ENCODE measurements at regions not wholly inside any gene's neighbourhood (a gene's known extent, or its start where the extent isn't known, plus 50 kb on each side); places are given as distances from the start of the nearest gene placed in this dataset.
"Not testable (repeated sequence)": the region's sequence is repeated elsewhere in the genome, so short reads cannot be mapped to it uniquely, and the experiment has no call there.

DNA sequence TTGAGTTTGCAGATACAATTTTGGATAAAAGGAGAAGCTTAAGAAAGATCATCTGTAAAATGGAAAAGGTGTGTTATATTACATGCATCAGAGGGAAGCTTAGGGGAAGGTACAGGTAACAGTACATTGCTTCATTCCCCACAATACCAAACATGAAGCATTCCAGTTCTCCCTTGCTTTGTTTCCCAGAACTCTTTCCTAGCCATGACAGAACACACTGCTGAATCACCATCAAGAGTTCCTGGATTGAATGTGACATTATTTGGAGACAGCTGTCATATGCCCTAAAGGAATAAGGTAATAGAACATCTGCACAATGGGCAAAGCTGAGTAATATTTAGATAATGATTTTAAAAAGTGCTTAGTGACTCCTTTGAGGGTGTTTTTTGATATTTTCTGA, 303.5 kb upstream of the ST8SIA4 start:
- no peak for DNase-seq (ENCODE audit: low spot score)

DNA sequence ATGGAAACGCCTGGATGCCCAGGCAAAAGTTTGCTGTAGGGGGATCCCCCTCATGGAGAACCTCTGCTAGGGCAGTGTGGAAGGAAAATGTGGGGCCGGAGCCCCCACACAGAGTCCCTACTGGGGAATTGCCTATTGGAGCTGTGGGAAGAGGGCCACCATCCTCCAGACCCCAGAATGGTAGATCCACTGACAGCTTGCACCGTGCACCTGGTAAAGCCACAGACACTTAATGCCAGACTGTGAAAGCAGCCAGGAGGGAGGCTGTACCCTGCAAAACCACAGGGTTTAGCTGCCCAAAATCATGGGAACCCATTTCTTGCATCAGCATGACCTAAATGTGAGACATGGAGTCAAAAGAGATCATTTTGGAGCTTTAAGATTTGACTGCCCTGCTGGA, 302.0 kb upstream of the ST8SIA4 start:
- not testable (repeated sequence) for DNase-seq (ENCODE audit: low spot score)

DNA sequence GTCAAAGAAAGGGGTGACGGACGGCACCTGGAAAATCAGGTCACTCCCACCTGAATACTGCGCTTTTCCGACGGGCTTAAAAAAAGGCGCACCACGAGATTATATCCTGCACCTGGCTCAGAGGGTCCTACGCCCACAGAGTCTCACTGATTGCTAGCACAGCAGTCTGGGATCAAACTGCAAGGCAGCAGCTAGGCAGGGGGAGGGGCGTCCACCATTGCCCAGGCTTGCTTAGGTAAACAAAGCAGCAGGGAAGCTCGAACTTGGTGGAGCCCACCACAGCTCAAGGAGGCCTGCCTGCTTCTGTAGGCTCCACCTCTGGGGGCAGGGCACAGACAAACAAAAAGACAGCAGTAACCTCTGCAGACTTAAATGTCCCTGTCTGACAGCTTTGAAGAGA, 277.3 kb upstream of the ST8SIA4 start:
- not testable (repeated sequence) for DNase-seq (ENCODE audit: low spot score)

DNA sequence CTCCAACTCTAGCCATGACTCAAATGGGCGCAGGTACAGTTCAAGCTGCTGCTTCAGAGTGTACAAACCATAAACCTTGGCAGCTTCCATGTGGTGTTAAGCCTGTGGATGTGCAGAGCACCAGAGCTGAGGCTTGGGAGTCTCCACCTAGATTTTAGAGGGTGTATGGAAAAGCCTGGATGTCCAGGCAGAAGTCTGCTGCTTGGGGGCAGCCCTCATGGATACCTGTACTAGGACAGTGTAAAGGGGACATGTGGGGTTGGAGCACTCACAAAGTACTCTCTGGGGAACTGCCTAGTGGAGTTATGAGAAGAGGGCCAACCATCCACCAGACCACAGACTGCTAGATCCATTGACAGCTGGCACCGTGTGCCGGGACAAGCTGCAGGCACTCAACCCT, 273.5 kb upstream of the ST8SIA4 start:
- no peak for DNase-seq (ENCODE audit: low spot score)

DNA sequence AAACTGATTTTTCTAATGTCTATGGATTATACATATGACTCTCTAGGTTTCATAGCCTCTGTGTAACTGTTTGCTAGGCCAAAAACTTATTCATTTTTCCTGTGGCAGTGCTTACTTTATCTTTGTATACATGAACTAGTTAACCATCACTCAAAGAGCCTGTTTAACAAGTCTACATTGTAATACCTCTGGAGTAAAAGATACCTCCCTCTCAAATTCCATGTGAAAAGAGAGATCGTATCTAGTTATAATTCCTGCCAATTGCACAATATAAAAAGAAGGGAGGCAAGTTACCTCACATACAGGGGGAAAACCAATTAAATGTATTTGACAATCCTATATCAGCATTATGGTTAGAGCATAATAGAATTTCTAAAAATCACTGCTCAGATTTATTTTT, 271.9 kb upstream of the ST8SIA4 start:
- no peak for DNase-seq (ENCODE audit: low spot score)

DNA sequence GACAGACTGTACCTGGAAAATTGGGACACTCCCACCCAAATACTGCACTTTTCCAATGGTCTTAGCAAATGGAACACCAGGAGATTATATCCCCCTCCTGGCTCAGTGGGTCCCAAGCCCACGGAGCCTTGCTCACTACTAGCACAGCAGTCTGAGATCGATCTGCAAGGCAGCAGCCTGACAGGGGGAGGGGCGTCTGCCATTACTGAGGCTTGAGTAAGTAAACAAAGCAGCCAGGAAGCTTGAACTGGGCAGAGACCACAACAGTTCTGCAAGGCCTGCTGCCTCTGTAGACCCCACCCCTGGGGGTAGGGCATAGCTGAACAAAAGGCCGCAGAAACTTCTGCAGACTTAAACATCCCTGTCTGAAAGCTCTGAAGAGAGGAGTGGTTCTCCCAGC, 260.0 kb upstream of the ST8SIA4 start:
- DNase-seq (ENCODE audit: low spot score), result no peak

DNA sequence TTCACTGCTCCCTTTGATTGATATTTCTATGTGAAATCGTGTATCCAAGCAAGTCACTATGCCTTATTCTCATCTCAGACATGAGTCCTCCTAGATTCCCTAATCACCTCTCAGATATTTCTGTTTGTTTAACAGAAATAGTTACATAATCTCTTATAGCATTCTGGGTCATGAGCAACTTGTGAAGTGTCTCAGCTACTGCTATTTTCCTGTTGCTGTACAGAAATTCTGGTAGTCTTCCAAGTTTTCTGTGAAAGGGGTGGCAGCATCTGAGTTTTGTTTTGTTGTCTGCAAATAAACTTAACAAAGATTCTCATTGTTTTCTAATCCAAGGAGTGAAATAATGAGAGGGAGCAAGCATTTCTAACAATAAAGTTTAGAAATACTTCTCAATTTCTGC, 256.9 kb upstream of the ST8SIA4 start:
- DNase-seq (ENCODE audit: low spot score), result peak; percentile 1

DNA sequence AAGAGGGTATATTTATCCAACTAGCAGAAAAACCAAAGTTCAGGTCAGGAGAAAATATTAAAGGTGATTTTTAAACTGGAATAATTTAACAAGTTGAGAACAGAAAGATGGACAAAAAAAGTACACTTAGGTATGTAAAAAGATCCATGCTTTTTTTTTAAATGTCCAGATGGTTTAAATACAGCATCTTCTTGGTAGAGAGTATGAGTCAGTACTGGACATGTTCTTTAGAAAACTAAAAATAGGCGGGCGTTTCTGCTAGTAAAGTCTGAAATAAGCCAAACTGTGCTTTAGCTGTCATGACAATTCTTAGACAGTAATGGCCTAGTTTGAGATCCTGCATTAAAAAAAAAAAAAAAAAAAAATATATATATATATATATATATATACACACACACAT, 255.9 kb upstream of the ST8SIA4 start:
- no peak for DNase-seq (ENCODE audit: low spot score)

DNA sequence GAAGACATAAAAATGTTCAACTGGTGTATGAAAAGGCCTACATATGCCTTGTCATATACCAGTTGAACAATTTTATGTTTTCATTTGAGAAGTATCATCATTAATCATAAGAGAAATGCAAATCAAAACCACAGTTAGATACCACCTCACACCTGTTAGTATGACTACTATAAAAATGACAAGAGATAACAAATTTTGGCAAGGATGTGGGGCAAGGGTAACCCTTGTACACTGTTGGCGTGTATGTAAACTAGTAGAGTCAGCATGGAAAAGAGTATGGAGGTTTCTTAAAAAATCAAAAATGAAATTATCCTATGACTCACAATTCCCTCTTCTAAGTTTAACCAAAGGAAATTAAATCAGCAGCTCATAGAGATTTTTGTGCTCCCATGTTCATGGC, 250.4 kb upstream of the ST8SIA4 start:
- no peak for DNase-seq (ENCODE audit: low spot score)

DNA sequence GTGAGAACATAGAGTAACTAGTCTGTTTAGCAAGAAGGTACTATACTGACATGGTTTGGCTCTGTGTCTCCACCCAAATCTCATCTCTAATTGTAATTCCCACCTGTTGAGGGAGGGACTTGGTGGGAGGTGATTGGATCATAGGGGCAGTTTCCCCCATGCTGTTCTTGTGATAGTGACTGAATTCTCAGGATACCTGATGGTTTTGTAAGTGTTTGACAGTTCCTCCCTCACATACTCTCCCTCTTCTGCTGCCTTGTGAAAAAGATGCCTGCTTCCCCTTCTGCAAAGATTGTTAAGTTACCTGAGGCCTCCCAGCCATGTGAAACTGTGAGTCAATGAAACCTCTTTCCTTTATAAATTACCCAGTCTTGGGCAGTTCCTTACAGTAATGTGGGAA, 240.4 kb upstream of the ST8SIA4 start:
- DNase-seq (ENCODE audit: low spot score), result no peak

DNA sequence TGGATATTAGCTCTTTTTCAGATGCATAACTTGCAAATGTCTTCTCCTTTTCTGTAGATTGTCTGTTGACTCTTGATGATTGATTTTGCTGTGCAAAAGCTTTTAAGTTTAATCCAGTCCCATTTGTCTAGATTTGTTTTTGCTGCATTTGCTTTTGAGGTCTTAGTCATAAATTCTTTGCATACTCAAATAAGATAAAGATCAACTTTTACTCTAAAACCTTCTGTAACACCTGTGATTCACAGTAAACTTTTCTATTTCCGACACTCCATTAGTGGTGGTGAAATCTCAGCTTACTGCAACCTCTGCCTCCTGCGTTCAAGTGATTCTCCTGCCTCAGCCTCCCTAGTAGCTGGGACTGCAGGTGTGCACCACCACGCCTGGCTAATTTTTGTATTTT, 239.0 kb upstream of the ST8SIA4 start:
- DNase-seq (ENCODE audit: low spot score), result no peak

DNA sequence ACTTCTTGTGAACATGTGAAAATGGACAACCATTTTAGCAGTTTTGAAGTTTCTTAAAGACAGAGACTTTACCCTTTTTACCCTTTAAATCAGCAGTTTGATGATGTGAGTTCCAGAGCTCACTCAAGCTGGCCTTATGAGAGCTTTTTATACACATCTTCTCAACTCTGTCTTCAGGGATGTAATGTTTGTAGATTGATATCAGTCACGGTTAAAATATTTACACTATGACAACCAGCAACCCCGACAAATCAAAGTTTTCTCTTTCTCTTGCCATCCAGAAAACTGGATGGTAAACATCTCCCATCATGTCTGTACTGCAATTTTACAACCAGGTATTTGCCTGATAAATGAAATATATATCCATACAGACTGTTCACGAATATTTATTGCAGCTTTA, 233.4 kb upstream of the ST8SIA4 start:
- no peak for DNase-seq (ENCODE audit: low spot score)

DNA sequence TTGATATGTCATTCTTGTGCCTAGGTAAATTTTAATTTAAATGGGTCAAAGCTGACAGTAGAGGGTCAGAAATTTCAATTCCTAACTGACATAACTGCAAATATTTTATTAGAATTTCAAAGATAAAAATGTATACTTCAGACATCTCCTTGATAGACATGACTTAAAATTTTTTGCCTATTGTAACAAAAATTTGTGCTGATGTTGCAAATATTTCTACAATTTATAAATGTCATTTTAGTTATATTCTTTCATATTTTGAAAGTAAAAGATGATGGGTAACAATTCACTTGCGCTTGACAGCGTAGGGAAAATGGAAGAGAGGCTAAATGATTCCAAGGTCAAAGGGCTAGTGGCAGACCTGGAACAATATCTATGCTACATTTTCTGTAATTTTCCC, 220.3 kb upstream of the ST8SIA4 start:
- DNase-seq (ENCODE audit: low spot score), result no peak

DNA sequence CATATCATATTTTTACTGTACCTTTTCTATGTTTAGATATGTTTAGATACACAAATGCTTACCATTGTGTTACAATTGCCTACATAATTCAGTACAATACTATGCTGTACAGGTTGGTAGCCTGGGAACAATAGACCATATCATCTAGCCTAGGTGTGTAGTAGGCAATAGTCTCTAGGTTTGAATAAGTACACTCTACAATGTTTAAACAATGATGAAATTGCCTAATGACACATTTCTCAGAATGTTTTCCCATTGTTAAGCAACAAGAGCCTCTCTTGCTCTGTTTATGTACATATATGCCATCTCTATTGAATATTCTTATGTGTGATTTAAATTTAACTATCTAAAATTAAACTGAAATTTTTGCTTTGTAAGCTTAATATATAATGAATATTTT, 209.6 kb upstream of the ST8SIA4 start:
- no peak for DNase-seq (ENCODE audit: low spot score)

DNA sequence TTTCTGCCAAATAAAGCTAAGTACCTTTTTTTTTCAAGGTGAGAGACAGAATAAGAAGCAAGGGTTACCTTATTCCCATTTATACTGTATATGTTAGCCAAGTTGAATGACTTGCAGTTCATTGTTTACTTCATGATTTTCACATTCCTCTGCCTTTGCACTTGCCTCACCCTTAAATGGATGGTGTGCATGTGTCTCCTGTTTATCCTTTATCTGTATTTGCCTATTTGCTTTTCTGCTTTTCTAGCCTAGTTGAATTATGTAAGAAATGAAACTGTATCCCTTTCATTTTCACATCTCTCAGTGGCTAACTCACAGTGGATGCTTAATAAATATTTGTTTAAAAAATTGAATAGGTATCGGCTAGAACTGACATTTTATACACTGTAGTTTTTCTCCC, 200.8 kb upstream of the ST8SIA4 start:
- DNase-seq (ENCODE audit: low spot score), result no peak

DNA sequence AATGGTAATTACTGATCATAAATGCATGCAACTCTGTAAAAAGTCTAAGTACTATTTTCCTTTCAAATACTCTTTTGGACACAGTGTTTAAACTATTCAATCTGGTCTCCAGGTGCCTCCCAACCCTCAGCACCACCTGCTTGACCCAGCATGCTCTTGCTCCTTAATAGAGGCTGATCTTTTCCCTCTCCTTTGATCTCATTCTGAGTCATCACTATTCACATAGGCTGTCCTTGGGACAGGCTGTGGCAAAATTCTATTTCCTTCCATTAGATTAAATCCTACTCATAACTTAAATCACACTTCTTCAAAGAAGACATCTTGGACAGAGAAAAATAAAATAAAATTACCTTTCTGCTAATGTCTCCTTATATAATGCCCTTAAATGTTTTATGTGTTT, 199.4 kb upstream of the ST8SIA4 start:
- DNase-seq (ENCODE audit: low spot score), result peak; percentile 6

DNA sequence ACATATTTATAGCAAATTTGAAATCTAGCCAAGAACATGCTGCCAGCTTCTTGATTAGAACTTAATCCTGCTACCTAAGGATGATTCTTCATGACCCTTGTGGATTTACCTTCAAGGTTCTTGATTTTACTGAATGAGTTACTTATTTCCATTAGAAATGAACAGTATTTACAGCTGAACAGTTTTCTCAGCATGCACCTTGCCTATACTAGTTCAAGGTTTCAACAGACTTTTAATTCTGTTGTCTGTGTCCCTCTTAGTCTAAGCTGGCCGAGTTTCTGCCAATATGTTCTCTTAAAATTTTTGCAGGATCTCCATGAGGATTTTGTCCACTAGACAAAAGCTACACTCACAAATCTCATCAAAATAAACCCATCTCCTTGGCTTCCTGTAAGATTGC, 188.8 kb upstream of the ST8SIA4 start:
- DNase-seq (ENCODE audit: low spot score), result no peak

DNA sequence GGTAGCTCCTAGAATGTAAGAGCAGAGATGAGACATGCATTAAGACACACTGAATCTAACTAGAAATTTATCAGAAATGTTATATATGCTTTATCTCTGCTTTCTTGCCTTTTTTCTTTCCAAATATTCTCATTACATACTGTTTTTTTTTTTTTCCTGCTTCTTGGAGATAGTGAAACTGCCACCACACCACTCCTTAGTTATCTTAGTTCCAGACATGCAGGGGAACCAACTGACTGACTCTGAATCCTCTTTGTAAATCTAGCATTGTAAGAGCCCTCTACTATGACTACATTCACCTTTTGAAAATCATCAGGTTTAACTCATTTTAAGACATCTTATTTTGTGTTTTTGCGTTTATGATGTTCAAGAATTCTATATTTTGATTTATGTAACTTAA, 181.3 kb upstream of the ST8SIA4 start:
- no peak for DNase-seq (ENCODE audit: low spot score)

DNA sequence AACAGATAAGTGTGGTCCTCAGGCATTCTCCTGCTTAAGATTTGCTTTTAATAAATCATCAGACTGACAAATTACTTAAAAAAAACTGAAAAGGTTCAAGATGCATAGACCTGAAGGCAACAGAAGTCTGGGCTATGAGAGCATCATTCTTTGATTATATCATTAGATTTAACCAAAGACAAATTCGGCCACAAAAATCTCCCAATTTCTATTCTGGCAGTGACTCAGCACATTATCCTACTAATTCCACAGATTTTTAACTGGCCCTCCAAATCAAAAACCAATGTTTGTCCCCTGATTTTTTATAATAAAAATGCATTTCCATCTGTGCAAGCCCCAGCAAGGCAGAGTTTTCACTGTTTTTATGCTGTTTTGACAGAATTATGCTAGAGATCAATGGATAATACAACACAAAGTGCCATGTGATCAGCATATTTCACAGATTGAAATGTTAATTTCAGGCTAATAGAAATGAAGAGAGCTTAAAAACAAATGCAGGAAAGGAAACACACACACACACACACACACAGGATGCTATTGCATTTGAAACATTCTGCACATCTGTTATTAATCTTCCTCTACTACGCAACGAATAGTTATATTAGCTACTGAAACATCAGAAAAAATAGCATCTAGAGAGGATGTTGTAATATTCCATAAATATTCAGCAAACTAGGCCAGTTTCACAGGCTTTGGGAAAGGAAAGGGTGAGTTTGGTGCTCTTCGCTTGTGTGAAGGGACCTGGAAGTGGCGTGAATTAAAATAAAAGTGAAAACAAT, 177.6 kb upstream of the ST8SIA4 start:
- DNase-seq (ENCODE audit: low spot score), result no peak

DNA sequence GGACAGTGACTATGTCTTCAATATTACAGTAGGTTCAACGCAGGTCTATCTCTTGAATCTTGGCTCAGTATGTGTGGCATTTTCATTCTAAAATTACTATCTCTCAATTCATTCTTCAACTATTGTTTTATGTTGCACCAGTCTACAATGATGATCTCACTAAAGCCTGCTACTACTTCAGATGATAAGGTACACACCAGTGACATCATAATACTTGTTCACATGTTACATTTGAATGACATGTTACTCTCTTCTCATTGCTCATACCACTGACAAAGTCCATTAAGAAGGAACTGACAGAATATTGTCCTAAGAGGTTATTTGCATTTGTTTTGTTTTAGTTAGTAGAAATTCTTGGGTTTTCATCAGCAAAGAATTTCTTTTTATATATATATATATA, 165.2 kb upstream of the ST8SIA4 start:
- no peak for DNase-seq (ENCODE audit: low spot score)

DNA sequence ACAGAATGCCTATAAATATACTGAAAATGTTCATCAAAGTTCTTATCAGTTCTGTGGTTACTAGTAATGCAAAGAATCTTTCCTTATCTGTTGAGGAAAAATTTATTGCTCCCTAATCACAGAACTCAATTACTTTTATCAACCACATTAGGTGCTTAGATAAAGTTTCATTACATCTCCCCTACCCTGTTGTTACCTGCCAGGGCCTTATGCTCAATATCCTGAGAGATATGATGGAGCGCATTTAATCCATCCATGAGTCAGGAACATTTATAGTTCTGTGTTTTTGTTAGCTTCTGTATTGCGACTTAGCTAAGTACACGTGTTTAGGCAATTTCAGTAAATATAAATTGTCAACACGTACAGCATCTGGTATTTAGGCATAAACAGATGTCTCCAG, 164.3 kb upstream of the ST8SIA4 start:
- DNase-seq (ENCODE audit: low spot score), result no peak

DNA sequence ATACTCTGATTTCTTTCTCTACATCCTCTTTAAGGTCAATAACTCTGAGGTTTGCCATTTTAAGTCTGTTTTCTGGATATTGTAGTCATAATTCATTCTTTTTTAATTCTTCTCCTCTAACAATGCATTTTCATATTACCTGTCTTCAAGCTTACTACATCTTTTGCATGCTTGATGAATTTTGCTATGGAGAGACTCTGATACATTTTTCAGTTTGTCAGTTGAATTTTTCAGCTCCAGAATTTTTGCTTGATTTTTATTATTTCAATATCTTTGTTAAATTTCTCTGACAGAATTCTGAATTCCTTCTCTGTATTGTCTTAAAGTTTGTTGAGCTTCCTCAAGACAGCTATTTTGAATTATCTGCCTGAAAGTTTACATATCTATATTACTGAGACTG, 159.8 kb upstream of the ST8SIA4 start:
- DNase-seq (ENCODE audit: low spot score), result no peak

DNA sequence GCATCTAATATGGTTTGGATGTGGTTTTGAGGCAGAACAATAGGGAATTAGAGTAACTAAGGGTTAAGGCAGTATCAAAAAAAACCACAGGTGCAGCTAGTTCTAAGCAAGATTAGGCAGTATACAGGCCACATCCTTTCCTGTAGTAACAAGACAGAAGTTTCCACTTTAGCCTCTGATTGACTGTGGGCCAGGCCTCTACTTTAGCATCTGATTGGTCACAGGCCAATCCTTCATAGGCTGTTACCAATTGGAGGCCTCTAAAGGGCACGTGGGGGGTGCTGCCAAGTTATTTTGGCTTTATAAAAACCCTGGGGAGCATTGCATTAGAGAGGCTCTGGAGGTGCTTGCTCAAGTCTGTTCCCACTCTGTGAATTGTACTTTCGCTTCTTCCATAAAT, 144.1 kb upstream of the ST8SIA4 start:
- DNase-seq (ENCODE audit: low spot score), result no peak

DNA sequence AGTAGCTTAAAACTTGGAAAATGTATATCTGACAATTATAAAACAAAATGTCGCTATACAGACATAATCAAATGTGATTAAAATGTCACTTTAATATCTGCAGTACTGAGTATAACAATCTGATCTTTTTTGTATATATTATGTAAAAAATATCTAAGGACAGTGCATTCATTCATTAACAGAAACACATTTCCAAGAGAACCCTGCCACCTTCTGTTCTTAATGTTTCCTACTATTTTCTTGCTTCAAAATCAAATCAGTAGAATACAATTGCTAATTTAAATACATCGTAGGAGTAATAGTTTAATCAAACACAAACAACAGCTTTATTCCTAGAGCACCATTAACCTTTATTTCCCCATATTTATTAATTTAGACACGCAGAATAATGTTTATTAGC, 142.6 kb upstream of the ST8SIA4 start:
- peak; percentile 3 for DNase-seq (ENCODE audit: low spot score)

DNA sequence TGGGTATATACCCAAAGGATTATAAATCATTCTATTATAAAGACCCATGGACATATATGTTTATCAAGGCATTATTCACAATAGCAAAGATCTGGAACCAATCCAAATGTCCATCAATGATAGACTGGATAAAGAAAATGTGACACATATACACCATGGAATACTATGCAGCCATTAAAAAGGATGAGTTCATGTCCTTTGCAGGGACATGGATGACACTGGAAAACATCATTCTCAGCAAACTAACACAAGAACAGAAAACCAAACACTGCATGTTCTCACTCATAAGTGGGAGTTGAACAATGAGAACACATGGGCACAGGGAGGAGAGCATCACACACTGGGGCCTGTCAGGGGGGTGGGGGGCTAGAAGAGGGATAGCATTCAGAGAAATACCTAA, 136.9 kb upstream of the ST8SIA4 start:
- DNase-seq (ENCODE audit: low spot score), result not testable (repeated sequence)

Measured in COLO829 (cell line).